Activated CD4-positive, alpha-beta T cell treated with anti-CD3 and anti-CD28 coated beads, Interleukin-2, Interleukin-4, amounts not matched to agents 100 ng/mL and 50 ng/mL, durations not matched to agents 16 hours and 8 hours (primary cell): ENCODE measurements at regions not wholly inside any gene's neighbourhood (a gene's known extent, or its start where the extent isn't known, plus 50 kb on each side); places are given as distances from the start of the nearest gene placed in this dataset.

Experiments
- DNase-seq: peaks from one replicate; pipeline ENCODE4 v3.0.0-alpha.2; 2020; ENCODE audit warnings: low spot score

GRCh38 chr5:89929834-89930233 lies 479.7 kb downstream of the CETN3 start:
- no peak for DNase-seq

GRCh38 chr5:89929173-89929572 lies 480.4 kb downstream of the CETN3 start:
- DNase-seq, result no peak

- DNase-seq, result no peak
These were observed 487.4 kb downstream of the CETN3 start for GRCh38 chr5:89922161-89922560.

GRCh38 chr5:89917112-89917511 lies 492.4 kb downstream of the CETN3 start:
- DNase-seq, result no peak

- DNase-seq, result no peak
These were observed 493.4 kb downstream of the CETN3 start for GRCh38 chr5:89916131-89916530.

DNA sequence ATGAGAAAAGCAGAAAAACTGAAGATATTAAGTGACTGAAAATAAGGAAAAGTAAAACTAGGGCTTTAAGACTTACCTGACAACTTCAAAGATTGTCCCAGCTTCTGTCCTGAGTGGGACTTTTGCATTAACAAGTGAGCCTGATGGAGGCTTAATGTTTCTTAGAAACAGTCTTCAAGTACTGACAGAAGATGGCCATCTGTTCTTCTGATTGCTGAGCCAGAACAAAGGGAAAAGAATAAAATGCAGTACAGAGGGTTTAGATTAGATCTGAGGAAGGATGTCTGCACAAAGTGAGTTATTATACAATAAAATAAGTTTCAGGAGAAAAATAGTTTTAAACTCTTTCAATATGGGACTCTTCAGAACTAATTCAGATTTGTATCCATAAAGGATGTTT lies 500.7 kb downstream of the CETN3 start:
- DNase-seq, result no peak

DNA sequence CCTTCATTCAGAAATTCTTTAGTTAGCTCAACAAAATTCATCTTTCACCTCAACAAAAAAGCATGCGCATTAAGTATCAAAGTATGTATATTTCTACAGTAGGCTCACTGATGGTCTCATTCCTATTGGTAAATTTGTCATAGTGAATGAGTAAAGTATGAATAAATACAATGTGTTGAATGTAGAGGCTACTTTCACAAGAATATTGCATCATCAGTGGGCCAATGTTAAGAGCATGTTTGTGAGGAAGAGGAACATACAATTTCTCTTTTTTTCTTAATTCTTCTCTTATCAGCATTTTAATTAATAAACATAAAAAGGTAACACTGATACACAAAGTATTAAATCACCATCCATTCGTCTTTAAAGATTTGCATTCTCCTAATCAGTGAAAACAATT lies 505.1 kb downstream of the CETN3 start:
- DNase-seq, result no peak

- DNase-seq, result no peak
These were observed 507.6 kb downstream of the CETN3 start for GRCh38 chr5:89901983-89902382.

GRCh38 chr5:89901346-89901745 lies 508.2 kb downstream of the CETN3 start:
- no peak for DNase-seq

- no peak for DNase-seq
These were observed 509.2 kb downstream of the CETN3 start for GRCh38 chr5:89900346-89900745.

DNA sequence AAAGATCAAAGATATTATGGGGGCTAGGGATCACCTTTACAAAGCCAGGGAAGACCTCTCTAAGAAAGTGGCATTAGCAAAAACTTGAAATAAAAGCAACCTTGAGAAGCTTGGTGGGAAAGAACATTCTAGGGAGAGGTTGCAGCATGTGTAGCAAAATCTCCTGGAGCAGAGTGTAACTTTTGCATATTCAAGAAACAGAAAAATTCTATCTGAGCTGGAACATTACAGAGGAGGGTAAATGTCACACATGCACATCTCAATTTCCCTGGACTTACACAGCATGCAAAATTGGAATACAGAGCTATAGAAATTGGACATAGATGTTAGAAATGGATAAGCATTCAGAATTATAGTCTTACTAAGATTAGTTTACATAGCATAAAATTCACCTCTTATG lies 510.0 kb downstream of the CETN3 start:
- no peak for DNase-seq

DNA sequence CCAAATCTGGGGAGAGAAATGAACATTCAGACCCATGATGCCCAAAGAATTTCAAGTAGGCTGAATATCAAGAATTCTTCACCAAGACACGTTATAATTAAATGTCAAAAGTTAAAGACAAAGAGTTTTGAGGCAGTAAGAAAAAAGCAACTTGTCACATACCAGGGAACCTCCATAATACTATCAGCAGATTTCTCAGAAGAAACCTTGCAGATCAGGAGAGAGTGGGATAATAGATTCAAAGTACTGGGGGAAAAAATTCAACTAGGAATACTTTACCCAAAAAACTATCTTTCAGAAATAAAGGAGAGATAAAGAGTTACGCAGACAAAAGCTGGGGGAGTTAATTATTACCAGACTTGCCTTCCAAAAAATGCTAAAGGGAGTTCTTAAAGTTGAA lies 516.0 kb downstream of the CETN3 start:
- DNase-seq, result no peak

DNA sequence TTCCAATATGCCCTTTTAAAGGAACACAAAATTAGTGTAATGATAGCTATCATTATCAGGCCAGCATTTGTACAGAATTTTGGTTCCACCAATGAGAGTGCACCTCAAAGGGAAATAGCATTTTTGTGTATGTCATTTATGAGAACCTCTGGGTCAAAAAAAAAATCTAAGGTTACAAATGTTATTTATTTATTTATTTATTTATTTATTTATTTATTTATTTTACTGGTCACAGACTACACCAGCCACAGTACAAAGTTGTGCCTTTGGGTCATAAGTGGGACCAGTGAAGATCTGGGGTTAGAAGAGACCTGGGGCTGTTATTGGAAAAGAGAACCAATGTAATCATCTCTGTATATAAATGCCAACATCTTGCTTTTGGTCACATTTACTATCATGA lies 523.9 kb downstream of the CETN3 start:
- no peak for DNase-seq

DNA sequence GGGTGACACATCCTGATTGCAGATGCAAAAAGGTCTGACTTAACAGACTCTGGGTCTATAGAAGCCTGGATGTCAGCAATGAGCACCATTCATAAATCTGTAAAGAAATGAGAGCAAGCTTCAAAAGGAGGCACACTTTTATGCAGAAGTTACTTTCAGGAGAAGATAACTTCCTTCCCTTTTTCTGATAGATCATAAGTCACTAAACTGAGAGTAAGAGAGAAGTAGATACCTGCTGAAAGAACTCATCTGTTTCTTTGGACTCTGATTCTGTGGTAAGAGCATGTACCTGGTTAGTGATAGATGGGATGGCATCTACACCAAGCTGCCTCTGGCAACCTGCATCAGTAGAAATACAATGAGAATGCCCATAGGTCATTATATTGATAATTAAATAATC lies 525.6 kb downstream of the CETN3 start:
- no peak for DNase-seq

- no peak for DNase-seq
These were observed 531.1 kb downstream of the CETN3 start for GRCh38 chr5:89878140-89879132.

DNA sequence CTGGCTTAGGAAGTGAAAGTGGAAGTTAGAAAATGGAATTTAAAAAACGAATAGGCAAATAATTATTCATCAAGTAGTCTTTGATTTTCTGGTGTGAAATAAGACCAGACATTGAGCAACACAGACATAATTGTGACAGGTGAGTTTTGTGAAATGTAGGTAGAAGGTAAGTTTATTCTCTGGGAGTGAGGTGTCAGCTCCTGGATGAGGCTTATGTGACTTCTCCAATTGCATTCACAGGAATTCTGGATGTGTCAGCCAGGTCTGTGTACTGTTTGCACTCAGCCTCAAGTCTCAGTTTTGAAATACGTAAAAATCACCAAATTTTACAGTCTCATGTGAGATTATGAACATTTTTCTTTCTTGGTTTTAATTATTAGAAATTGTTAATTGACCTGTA lies 537.6 kb downstream of the CETN3 start:
- no peak for DNase-seq

DNA sequence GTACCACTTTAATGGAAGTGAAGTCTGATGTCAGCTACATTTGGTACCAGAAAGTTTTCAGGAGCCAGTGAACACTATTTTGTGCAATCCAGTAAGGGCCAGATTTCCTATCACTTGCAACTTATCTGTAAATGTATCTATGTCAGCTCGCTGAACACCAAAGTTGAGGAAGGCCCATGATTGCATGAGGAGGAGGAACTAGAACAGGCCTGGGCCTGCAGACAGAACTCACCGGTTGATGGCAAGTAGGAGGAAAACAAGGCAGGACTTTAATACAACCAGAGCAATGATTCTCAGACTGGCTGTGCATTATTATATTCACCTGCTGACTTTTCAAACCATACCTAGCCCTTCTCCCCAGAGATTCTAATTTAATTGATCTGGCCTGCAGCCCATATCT lies 540.2 kb downstream of the CETN3 start:
- DNase-seq, result no peak

DNA sequence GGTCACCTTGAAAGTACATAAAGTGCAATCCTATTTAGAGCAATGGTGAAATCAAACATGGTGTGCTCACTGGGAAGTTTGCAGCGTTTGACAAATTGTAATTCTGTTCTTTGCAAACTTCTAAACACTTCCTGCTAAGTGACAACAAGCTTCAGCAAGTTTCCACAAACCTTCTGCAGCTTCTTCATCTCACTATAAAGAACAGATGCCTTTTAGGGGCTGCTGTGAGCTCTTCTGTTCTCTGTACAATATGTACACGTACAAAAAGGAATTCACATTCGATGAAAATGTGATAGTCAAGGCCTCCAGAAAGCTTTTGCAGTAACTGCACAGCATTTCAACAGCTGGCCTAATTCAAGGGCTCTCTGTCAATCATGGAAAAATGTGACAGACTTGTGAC lies 543.1 kb downstream of the CETN3 start:
- DNase-seq, result no peak

DNA sequence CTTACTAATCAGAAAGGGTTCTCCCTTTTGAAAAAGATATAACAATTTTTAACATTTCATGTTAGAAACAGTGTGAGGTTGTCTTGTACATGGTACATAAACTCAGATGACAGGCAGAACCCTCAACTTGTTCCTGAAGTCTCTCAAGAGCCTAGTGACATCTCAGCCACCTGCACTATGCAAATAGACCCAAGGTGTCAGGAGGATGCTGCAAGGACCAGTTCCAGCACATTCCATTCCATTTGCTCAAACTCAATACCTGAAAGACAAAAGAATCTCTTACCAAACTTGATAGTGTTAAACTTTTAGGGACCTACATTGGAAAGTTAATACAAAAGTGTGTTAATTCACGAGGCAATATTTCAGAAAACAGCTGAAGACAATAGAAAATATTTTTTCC lies 544.6 kb downstream of the CETN3 start:
- DNase-seq, result no peak

DNA sequence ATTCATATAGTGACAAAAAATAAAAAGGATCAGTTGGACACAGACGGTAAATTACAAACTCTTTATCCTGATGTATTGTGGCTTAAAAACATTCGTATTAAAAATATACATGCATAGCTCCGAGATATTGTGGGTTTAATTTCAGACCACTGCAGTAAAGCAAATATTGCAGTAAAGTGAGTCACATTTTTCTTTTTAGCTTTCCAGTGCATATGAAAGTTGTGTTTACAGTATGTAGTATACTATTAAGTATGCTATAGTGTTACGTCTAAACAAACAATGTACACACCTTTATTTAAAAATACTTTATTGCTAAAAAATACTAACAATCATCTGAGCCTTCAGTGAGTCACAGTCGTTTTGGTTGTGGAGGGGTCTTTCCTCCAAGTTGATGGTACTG lies 551.8 kb downstream of the CETN3 start:
- no peak for DNase-seq

DNA sequence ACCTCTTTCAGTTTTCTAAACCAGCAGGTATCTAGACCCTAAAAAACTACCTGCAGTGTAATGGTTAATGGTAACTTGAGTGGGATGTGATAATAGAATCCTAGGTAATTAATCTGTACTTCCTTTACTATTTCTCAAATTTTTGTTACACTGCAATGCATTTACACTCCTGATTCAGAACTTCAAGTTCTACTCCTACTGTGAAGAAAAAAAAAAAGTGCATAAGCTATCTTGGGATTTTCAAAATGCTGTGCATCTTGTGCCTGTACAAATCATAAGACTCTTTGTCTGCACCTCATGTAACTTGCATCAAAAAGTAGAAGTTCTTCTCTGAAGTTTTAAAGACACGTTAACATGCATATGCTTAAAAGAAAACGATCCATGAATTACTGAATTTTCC lies 554.1 kb downstream of the CETN3 start:
- DNase-seq, result no peak

DNA sequence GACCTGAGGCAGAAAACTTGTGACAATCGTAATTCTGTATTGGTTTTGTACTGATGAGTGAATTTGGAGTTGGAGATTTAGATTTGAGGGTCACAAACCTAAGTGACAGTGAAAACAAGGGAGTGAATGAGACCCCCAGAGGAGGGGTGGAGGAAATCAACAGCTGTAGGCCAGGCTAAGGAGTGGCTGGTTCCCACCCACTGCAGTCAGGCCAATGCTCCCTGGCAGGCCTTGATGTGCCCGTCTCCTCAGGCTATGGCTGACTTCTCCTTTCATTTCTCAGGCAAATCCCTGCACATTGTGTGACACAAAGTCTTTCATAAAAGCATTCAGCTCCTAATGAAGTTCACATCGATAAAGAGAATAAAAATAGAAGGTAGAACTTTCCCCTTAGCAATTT lies 557.6 kb downstream of the CETN3 start:
- no peak for DNase-seq

DNA sequence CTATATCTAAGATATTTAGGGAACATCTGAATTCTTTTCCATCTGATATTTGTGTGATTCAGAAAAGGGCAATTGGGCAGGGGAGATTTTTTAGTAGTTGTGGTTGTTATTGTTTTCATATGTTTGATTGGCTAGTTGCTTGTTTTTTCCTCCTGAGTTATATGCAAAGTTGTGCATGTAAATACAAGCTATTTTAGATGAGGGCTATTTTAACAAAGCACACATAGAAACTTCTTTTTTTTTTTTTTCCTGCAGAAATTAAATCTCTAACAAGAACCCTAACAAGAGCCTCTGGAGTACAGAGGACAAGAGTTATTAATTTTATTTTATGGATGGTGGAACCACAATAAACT lies 559.1 kb downstream of the CETN3 start:
- DNase-seq, result no peak

DNA sequence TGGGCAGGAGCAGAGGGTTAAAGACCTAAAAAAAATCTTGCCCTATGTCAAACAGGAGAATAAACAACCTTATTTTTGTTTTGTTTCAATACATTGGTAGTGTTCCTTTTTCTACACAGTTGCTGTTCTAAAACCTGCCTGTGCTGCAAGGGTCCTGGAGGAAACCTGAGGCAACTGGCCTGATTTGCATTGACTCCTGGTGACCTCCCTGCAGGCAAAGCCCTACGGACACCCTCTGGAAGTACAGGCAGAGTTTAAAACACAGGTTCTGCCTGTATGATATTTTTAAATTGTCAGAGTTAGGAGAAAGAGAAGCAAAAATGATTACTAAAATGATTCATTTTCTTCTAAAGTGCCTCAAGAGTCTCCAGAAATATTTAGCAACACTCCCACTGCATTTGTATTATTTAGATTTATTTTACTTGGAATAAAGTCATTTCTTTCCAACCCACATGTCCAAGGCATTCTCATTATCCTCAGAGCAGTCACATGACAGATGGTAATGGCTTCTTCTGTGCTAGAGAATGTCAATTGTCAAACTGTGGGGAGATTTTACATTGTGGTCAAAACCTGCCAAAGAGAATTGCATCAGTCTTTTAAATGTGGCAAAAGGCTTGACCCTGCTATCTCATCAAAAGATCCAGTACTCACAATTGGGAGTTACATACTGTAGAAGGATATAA lies 559.6 kb downstream of the CETN3 start:
- DNase-seq, result no peak
